ENCODE measurements at regions not wholly inside any gene's neighbourhood (a gene's known extent, or its start where the extent isn't known, plus 50 kb on each side); places are given as distances from the start of the nearest gene placed in this dataset.
A peak's percentile ranks its signal among the peaks of the same experiment; 100 is the strongest.

DNA sequence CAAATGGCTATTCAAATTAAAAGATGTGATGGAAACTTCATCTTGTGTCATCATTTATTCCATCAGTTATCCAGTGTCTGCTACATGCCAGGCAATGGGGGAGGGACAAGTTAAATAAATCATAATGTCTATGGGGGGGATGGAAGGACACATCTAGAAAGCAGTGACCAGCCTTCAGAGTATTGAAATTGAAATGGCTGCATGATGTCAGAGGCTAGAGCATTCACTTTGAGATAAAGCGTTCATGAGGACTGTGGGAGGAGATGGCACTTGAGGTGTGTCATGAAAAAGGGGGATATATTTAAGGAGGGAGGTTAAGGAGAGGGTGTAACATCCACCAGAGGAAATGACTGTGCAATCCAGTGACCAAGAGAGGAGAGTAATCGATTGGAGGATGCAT lies 50.6 kb downstream of the SLIT2 start:
- ATAC-seq (replicated peaks in 1 of 2) (no peak), DNase-seq (no peak)
- Mint-ChIP-seq H3K27ac (peak overlapping the region; percentile 46), H3K9me3 (peaks cover 0 to 4% of the 10 kb centered on the region in 2 donors), H3K36me3 (ENCODE audit: insufficient read depth in 2 of 2) (no peaks in the 10 kb centered on the region), H3K27me3 (ENCODE audit: low read depth) (no peaks in the 10 kb centered on the region), H3K4me1 (ENCODE audit: low read depth) (no peaks in the 10 kb centered on the region), H3K4me3 (no peak overlapping the region)

DNA sequence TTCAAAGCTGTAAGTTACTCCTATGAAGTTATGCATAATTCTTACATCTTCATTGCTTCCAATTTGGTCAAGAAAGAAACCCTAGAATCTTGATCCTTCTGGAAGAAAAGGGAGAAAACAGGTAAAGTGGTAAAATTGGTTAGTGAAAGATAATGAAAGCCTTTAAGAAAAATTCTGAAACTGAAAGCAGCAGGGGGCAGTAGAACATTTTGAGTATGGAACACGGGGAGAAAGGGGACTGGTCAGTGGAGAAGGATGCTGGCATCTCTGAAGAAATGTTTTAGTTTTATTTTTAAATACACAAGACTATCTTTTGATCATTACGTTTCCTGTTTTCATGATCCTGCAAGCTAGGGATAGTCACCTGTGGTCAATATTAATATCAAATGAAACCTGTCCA lies 54.3 kb downstream of the SLIT2 start:
- Mint-ChIP-seq H3K4me3 (no peak overlapping the region), H3K9me3 (peaks cover 0 to 4% of the 10 kb centered on the region in 2 donors), H3K4me1 (ENCODE audit: low read depth) (no peaks in the 10 kb centered on the region), H3K27me3 (ENCODE audit: low read depth) (no peaks in the 10 kb centered on the region), H3K27ac (no peak overlapping the region), H3K36me3 (ENCODE audit: insufficient read depth in 2 of 2) (no peaks in the 10 kb centered on the region)
- ATAC-seq (replicated peaks in 1 of 2) (no peak), DNase-seq (no peak)

DNA sequence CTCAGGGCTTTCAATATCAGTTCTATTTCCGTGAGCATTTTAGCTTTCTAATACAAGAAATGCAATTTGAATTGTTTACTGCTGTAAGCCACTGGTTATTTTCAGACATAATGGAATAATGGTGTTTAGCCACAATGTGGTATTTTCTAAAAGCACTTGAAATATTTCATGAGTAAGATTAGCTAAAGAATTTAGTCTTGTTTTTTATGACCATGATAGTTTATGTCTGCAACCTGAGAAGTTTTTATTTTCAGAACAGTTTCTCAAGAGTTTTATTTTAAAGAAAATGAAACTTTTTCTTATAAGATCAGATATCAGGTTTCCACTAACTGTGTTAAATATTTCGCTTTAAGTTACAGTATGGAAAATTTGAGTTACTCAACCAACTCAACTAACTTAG lies 60.2 kb downstream of the SLIT2 start:
- no peak overlapping the region for H3K4me3 Mint-ChIP-seq
- DNase-seq (no peak), ATAC-seq (replicated peaks in 1 of 2) (no peak)
- no peaks in the 10 kb centered on the region for H3K9me3 Mint-ChIP-seq
- H3K27ac Mint-ChIP-seq, result no peak overlapping the region
- no peaks in the 10 kb centered on the region for H3K36me3 Mint-ChIP-seq (ENCODE audit: insufficient read depth in 2 of 2)
- no peaks in the 10 kb centered on the region for H3K4me1 Mint-ChIP-seq (ENCODE audit: low read depth)
- H3K27me3 Mint-ChIP-seq (ENCODE audit: low read depth), result no peaks in the 10 kb centered on the region

GRCh38 chr4:20313237-20314030 lies 61.7 kb downstream of the SLIT2 start:
- no peak for ATAC-seq (replicated peaks in 1 of 2)
- Mint-ChIP-seq H3K9me3 (no peaks in the 10 kb centered on the region), H3K27me3 (ENCODE audit: low read depth) (no peaks in the 10 kb centered on the region), H3K4me1 (ENCODE audit: low read depth) (no peaks in the 10 kb centered on the region), H3K36me3 (ENCODE audit: insufficient read depth in 2 of 2) (no peaks in the 10 kb centered on the region), H3K27ac (no peak overlapping the region), H3K4me3 (no peak overlapping the region)
- DNase-seq, result peak in 1 of 2 donors; percentile 4

DNA sequence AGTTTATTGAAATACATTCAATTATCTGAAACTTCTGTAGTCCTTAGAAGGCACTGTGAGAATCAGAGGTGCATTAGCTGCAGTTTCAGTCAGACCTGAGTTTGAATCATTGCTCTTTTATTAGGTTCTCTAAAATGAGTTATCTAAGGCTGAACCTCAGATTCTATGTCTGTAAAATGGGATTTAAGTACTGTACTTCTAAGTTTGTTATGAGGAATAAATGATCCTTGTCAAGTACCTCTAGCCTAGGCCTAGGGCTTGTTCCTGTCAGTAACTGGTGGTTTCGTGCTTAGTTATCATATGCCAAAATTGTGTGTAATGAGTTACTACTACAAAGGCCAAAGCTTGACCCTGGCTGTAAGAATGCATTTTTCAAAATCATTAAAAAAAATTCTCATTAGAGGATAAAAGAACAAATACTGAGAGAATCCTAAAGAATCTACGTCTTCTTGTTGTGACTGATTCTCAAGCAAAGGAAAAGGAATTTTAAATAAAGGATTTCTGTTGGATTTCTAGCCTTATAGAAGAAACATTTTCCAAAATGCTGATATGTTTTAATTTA lies 65.8 kb downstream of the SLIT2 start:
- ATAC-seq (replicated peaks in 1 of 2) (no peak), DNase-seq (no peak)
- H3K4me1 Mint-ChIP-seq (ENCODE audit: low read depth), result no peaks in the 10 kb centered on the region
- H3K4me3 Mint-ChIP-seq, result no peak overlapping the region
- H3K27me3 Mint-ChIP-seq (ENCODE audit: low read depth), result no peaks in the 10 kb centered on the region
- no peak overlapping the region for H3K27ac Mint-ChIP-seq
- H3K36me3 Mint-ChIP-seq (ENCODE audit: insufficient read depth in 2 of 2), result no peaks in the 10 kb centered on the region
- H3K9me3 Mint-ChIP-seq, result peaks cover 0 to 2% of the 10 kb centered on the region in 2 donors

DNA sequence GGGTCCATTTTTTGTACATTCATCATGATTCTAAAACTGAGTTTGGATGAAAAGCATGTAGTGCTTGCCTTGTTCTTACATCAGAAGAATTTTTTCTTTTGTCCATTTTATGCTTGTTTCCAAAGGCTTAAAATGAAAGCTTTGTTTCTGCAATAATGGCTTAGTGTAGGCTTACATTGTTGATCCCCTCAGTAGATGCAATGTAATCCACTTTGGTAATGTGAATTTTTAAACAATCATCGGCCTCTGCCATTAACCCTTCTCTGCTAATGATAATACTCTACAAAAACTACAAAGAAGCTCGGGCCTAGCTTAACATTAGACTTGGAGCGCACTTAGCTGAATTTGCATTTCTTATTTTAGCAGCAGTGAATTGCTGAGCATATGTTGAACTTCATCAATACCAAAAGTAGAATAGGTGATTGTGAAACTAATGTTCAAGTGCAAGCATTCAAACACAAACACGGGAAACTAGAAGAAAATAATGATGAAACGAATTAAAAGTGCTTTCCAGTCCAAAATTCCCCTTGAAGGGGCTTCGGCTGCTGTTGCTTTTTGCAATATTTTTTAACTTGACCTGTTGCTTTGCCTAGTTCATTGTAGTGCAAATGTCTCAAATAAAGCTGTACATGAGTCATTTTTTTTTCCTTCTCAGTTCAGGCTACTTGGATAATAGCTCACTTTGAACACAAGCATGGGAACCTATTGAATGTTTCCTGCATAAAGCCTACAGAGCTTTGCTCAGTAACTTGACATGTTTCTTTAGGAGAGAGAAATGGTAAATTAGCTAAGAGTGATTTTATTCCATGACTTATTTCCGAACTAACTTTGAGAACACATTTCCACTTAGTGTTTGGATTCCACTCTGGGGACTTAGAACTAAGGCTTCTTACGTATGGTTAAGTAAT lies 66.5 kb downstream of the SLIT2 start:
- DNase-seq (no peak), ATAC-seq (replicated peaks in 1 of 2) (no peak)
- no peak overlapping the region for H3K27ac Mint-ChIP-seq
- H3K9me3 Mint-ChIP-seq, result peaks cover 0 to 2% of the 10 kb centered on the region in 2 donors
- H3K4me1 Mint-ChIP-seq (ENCODE audit: low read depth), result no peaks in the 10 kb centered on the region
- H3K4me3 Mint-ChIP-seq, result no peak overlapping the region
- H3K27me3 Mint-ChIP-seq (ENCODE audit: low read depth), result no peaks in the 10 kb centered on the region
- H3K36me3 Mint-ChIP-seq (ENCODE audit: insufficient read depth in 2 of 2), result no peaks in the 10 kb centered on the region

- Mint-ChIP-seq H3K27me3 (ENCODE audit: low read depth) (no peaks in the 10 kb centered on the region), H3K36me3 (ENCODE audit: insufficient read depth in 2 of 2) (no peaks in the 10 kb centered on the region), H3K9me3 (peaks cover 0 to 2% of the 10 kb centered on the region in 2 donors), H3K27ac (no peak overlapping the region), H3K4me1 (ENCODE audit: low read depth) (no peaks in the 10 kb centered on the region), H3K4me3 (no peak overlapping the region)
- DNase-seq, result no peak
- no peak for ATAC-seq (replicated peaks in 1 of 2)
Measured at GRCh38 chr4:20318909-20319277, 67.2 kb downstream of the SLIT2 start.

DNA sequence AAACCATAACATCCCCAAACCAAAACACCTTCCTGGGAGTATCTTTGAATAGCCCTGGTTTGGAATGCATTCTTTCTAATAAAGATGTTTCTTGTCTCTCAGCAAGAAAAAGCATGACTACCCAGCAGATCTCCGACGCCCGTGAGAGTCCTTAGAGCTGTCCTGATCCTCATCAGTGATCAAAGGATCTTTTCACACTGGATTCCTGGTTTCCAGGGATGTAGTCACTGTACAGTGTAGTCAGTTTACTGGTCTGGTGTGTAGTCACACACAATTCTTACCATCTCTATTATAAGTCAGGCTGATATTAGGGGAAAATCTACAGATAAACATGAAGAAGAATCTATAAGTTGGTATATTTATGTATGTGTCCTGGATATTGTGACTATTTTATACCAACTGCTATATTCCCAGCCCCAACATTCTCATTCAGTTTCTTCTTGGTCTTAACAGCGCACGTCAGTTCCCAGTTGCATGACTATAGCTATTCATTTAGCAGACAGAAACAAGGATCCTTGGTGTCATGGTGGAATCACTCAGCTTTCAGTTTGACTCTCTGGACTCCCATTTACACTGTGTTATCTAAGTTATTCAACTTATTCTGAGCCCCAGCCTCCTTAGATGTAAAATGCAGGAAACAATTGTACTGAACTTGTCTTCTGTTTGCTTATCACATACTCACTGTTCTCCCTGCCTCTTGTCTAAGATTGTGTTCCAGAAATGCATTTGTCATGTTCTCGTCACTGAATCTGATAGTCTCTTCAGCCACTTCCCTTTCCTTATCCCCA lies 68.3 kb downstream of the SLIT2 start:
- H3K4me1 Mint-ChIP-seq (ENCODE audit: low read depth), result no peaks in the 10 kb centered on the region
- no peaks in the 10 kb centered on the region for H3K27me3 Mint-ChIP-seq (ENCODE audit: low read depth)
- peaks cover 0 to 2% of the 10 kb centered on the region in 2 donors for H3K9me3 Mint-ChIP-seq
- no peak overlapping the region for H3K4me3 Mint-ChIP-seq
- ATAC-seq (replicated peaks in 1 of 2) (no peak), DNase-seq (no peak)
- no peak overlapping the region for H3K27ac Mint-ChIP-seq
- H3K36me3 Mint-ChIP-seq (ENCODE audit: insufficient read depth in 2 of 2), result no peaks in the 10 kb centered on the region

DNA sequence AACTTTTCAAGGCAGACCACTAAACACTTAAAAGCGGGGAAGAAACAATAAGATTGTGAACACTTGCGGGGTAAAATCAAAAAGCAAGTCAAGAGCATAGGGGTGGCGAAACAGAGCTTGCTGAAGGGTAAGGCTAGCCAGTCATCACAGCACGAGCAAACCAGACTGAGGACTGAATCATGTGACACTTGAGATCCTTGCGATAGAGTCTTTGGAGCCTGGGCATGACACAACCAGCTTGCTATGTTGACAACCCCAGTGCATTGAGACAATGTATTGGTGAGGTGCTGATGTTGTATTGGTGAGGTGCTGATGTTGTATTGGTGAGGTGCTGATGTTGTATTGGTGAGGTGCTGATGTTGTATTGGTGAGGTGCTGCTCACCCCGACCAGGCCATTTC lies 72.3 kb downstream of the SLIT2 start:
- Mint-ChIP-seq H3K4me3 (no peak overlapping the region), H3K36me3 (ENCODE audit: insufficient read depth in 2 of 2) (no peaks in the 10 kb centered on the region), H3K27ac (no peak overlapping the region), H3K27me3 (ENCODE audit: low read depth) (no peaks in the 10 kb centered on the region), H3K9me3 (peaks cover 0 to 2% of the 10 kb centered on the region in 2 donors), H3K4me1 (ENCODE audit: low read depth) (no peaks in the 10 kb centered on the region)
- ATAC-seq (replicated peaks in 1 of 2) (no peak), DNase-seq (no peak)

- DNase-seq, result no peak
Measured at GRCh38 chr4:20326460-20326859, 74.8 kb downstream of the SLIT2 start.

DNA sequence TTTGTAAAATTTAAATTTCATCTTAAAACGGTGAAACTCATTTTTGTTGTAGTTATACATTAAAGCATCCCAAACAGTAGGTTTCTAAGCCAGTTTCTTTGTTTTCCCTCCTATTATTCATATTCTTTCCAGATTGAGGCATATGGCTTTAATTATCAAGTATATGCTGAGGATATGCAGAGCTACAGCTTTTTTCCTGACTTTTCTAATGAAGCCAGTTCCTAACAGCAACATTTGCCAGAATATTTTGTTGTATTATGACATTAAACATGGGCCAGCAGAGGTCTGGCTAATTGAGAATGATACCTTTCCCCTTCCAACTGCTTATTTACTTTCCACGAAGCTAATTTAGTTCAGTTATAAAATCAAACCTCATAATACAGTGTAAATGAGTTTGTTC lies 75.3 kb downstream of the SLIT2 start:
- Mint-ChIP-seq H3K27ac (no peak overlapping the region), H3K36me3 (ENCODE audit: insufficient read depth in 2 of 2) (no peaks in the 10 kb centered on the region), H3K4me1 (ENCODE audit: low read depth) (no peaks in the 10 kb centered on the region), H3K9me3 (no peaks in the 10 kb centered on the region), H3K4me3 (no peak overlapping the region), H3K27me3 (ENCODE audit: low read depth) (no peaks in the 10 kb centered on the region)
- no peak for ATAC-seq (replicated peaks in 1 of 2)
- no peak for DNase-seq

More at GRCh38 chr4:20326460-20326859, 74.8 kb downstream of the SLIT2 start:
- H3K27me3 Mint-ChIP-seq (ENCODE audit: low read depth), result no peaks in the 10 kb centered on the region
- ATAC-seq (replicated peaks in 1 of 2), result no peak
- no peaks in the 10 kb centered on the region for H3K4me1 Mint-ChIP-seq (ENCODE audit: low read depth)
- no peaks in the 10 kb centered on the region for H3K9me3 Mint-ChIP-seq
- no peak overlapping the region for H3K27ac Mint-ChIP-seq
- no peaks in the 10 kb centered on the region for H3K36me3 Mint-ChIP-seq (ENCODE audit: insufficient read depth in 2 of 2)
- H3K4me3 Mint-ChIP-seq, result no peak overlapping the region

DNA sequence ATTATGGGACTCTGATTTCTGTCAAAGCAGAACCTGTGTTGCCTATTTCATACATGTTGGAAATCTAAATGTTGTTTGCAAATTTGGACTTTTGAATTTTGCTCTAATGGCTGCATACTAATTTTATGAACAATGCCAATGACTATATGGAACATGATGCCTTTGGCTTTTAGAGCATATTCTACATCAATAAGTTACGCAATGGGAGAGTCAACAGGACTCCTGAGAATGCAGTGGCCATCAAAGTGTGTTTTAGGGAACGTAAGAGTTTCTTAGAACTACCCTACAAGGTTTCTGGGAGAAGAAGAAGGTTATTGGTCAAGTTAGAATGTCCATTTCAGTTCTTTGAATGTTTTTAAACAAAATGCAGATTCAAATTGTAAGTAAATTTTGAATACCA lies 76.1 kb downstream of the SLIT2 start:
- Mint-ChIP-seq H3K36me3 (ENCODE audit: insufficient read depth in 2 of 2) (no peaks in the 10 kb centered on the region), H3K9me3 (no peaks in the 10 kb centered on the region)
- no peak for ATAC-seq (replicated peaks in 1 of 2)

GRCh38 chr4:20331642-20332041 lies 79.9 kb downstream of the SLIT2 start:
- H3K36me3 Mint-ChIP-seq (ENCODE audit: insufficient read depth in 2 of 2), result no peaks in the 10 kb centered on the region
- DNase-seq (no peak), ATAC-seq (replicated peaks in 1 of 2) (no peak)
- H3K4me3 Mint-ChIP-seq, result no peak overlapping the region
- no peak overlapping the region for H3K27ac Mint-ChIP-seq
- H3K9me3 Mint-ChIP-seq, result no peaks in the 10 kb centered on the region
- H3K27me3 Mint-ChIP-seq (ENCODE audit: low read depth), result no peaks in the 10 kb centered on the region
- no peaks in the 10 kb centered on the region for H3K4me1 Mint-ChIP-seq (ENCODE audit: low read depth)

More for the DNA sequence above, 76.1 kb downstream of the SLIT2 start:
- Mint-ChIP-seq H3K4me3 (no peak overlapping the region), H3K27me3 (ENCODE audit: low read depth) (no peaks in the 10 kb centered on the region), H3K27ac (no peak overlapping the region), H3K4me1 (ENCODE audit: low read depth) (no peaks in the 10 kb centered on the region)
- DNase-seq, result no peak

Measured in activated T-cell treated with anti-CD3 and anti-CD28 coated beads, Interleukin-2, amount 50 U/mL, for 72 hours (primary cell).